Suppressor macrophage (primary cell): ENCODE measurements at regions not wholly inside any gene's neighbourhood (a gene's known extent, or its start where the extent isn't known, plus 50 kb on each side); places are given as distances from the start of the nearest gene placed in this dataset.
"Not testable (repeated sequence)": the region's sequence is repeated elsewhere in the genome, so short reads cannot be mapped to it uniquely, and the experiment has no call there.

Experiments
- DNase-seq, 4 experiments: peaks; one replicate each; pipeline ENCODE4 v3.0.0-alpha.2; 2020 to 2022

GRCh38 chr12:5267603-5268423 lies 164.1 kb upstream of the NTF3 start:
- no peak for DNase-seq

GRCh38 chr12:5268424-5269210 lies 163.3 kb upstream of the NTF3 start:
- no peak for DNase-seq

GRCh38 chr12:5269846-5270245 lies 162.1 kb upstream of the NTF3 start:
- no peak for DNase-seq

- no peak for DNase-seq
Measured at GRCh38 chr12:5272018-5272785, 159.7 kb upstream of the NTF3 start.

GRCh38 chr12:5273709-5274108 lies 158.2 kb upstream of the NTF3 start:
- no peak for DNase-seq

DNA sequence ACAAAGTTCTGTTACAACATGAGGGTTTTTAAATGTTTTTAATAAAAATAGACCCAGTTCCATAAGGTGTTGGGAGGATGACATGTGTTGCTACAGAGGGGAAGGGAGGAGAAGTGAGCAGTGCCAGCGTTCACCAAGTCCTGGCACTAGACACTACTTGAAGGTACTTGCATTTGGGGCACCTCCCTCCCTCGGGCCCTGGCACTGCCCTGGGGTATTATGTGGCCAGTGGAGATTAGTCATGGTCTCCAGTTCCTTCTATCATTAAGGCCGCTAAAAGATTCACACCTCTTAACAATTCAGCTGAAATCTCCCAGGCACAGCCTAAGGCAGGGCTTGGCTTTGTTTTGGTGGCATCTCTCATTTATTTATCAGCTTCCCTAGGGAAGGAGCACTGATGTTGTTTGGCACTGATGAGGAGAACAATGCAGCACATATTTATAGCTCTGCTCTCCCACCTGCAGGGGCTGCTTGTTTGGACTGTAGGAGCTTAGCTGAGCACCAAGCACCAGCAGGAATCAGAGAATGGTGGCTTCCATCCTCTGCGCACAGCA lies 155.5 kb upstream of the NTF3 start:
- DNase-seq: no peak

- no peak for DNase-seq
Measured at GRCh38 chr12:5280086-5280485, 151.8 kb upstream of the NTF3 start.

- not testable (repeated sequence) for DNase-seq
Measured at GRCh38 chr12:5290368-5290767, 141.5 kb upstream of the NTF3 start.

- DNase-seq: no peak
Measured at GRCh38 chr12:5292651-5293050, 139.3 kb upstream of the NTF3 start.

GRCh38 chr12:5293773-5294172 lies 138.1 kb upstream of the NTF3 start:
- DNase-seq: no peak

DNA sequence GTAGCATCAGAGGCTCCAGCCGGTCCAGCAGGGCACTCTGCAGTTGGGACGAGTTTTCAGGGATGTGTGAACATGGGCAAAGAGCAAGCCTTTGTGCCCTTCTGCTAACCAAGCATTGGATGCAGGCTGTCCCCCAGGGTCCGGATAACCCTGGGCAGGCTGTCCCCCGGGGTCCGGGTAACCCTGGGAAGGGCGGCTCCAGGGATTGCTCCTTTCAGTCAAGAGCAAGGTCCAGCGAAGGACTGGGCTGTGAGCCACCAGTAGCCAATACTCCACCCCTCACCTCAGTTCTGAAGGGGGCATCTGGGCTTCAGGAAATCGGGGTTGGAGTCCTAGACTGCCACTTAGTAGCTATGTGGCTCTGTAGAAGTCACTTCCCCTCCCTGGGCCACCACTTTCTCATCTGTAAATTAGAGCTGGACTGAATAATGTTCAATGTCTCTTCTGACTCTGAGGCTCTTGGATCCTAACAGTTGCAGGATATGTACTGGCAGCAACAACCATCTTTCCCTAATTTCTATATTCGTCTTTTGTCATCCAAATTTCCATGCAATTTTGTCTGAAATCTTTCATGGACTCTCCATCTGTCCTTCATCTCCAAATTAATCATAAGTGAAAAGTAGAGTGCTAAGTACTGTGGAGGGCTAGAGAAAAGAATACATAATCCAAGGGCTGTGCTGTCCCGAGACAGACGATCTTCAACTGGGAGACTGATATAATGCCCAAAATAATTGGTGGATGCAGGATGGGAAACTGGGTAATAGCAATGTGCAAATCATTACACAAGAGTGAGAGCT lies 137.4 kb upstream of the NTF3 start:
- no peak for DNase-seq

DNA sequence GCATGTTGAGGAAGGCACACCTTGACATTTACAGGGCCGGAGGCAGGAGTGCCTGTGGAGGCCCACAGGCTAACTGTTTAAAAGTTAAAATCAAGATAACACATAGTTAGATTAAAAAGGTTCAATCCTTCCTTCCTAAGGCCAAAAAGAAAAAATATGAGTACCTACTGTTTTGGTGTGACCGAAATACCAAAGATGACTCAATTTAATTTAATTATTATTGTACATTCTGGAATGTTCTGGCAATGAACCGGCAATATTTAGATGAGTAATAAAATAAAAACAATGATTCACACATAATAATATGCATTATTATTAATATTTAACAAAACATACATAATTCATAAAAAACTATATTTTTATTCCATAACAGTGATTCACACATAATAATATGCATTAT lies 136.8 kb upstream of the NTF3 start:
- DNase-seq: no peak

DNA sequence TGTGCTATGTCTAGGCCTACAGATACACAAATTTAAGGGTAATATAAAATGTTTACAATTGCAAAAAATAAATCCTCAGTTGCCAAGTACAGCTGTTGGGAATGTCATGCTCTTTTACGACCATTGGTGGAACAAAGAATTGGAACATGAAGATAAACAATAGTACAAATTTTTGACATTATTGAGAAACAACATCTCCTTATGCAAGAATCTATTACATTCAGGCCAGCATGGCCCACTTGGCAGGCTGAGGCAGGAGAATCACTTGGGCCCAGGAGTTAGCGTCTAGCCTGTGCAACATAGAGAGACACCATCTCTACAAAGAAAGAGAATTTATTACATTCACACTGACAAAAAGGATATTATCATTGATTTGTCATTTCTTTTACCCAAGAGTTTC lies 135.9 kb upstream of the NTF3 start:
- no peak for DNase-seq

DNA sequence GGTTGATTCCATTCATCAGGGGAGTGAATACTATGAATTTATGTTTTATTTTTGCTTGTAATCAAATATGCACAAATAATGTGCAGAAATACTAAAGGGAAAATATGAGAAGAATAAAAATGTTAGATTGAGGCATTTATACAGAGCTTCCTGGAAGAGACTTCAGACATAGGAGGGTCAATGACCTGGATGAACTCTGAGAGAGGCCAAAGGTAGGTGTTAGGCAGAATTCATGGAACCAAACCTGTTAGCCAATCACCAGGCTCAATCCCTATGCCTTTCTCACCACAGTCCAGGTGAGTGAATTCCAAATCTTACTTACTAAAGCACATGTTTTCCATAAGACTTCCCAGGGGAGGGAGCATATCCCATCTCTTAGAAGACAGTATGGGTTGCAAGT lies 130.4 kb upstream of the NTF3 start:
- DNase-seq: no peak

- no peak for DNase-seq
Measured at GRCh38 chr12:5305425-5305824, 126.5 kb upstream of the NTF3 start.

DNA sequence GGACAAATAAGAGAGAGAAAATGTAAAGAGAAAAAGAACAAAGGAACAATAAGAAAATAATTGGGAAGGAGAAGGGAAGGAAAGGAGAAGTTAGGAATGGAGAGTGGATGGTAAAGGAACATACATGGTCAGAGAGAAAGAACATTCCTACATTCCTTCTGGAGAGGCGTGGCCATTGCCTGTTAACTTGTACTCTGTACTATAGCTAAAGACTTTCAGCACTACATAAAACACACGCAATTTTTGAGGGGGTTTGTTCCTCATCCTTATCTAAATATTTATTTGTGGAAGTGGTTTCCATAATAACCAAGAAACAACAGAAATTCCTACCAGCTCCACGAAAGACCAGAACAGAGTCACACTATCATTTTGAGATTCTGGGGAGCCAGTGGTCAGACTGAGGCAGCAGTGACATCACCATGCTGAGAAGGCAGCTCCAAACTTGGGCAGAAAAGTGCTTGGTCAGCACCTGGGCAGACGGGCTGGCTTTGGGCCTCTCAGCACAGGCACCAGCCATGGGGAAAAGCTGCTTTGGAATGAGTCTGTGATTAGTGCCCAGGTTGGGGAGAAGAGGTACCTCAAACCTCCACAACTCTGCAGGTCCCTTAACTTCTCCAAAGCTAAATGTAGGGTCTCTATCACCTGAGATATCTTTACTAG lies 125.9 kb upstream of the NTF3 start:
- no peak for DNase-seq

- DNase-seq: no peak
Measured at GRCh38 chr12:5307065-5307464, 124.8 kb upstream of the NTF3 start.

- no peak for DNase-seq
Measured at GRCh38 chr12:5308216-5308615, 123.7 kb upstream of the NTF3 start.

- DNase-seq: no peak
Measured at GRCh38 chr12:5308996-5309395, 122.9 kb upstream of the NTF3 start.

DNA sequence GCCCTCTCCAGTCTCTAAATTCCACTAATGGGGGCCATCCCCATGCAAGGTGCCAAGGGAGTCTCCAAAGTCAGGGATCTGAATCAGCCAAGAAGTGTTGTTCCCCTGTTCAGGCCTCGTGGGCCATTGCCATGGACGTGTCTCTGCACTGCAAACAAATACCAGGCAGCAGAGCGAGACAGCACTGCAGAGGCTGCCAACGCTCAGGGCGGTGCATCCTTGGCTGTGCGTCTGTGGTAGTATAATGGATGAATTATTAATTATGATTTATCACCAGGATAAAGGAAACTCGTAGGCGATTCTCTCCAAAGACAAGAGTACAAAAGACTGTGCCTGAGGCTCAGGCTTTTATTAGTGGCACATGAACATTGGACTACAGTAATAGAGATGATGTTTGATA lies 122.3 kb upstream of the NTF3 start:
- no peak for DNase-seq

DNA sequence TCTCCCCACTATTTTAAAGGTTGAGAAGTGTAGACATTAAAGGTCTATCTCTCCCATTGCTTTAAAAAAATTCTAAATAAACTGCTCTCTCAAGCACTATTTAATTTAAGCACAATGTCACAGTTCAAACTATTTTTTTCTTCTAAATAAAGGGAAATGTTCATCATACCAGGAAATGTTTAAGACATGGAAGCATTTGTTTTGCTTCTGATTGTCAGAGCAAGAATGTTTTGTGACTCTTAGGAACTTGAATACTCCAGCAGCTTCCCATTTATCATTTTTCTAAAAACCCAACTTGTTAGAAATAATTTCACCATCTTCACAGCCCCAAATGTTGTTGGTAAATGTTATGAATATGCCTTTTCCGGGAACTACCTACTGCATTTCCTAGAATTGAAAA lies 121.8 kb upstream of the NTF3 start:
- DNase-seq: no peak

DNA sequence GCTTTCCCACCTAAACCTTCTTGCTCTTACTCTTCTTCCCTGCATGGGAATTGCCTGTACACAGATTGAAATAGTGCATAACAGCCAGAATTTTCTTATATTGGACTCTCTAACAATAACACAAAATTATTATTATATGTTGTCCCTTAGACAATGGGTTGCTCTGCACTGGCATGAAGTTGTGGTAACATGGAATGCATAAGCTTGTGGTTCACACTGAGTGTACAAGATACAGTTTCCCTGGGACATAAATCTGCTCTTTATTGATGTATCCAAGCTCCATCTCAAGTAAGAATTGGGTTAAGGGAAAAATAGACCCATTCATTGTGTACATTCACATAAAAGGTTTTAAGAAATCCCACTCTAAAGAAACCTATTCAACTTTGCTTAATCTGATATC lies 114.4 kb upstream of the NTF3 start:
- DNase-seq: no peak
